ENCODE measurements at regions not wholly inside any gene's neighbourhood (a gene's known extent, or its start where the extent isn't known, plus 50 kb on each side); places are given as distances from the start of the nearest gene placed in this dataset.

GRCh38 chr10:132115732-132116131, 50.0 kb downstream of the JAKMIP3 start:
- WGBS (ENCODE audit: insufficient coverage, insufficient replicate concordance, low lambda C conversion rate, missing lambda C conversion rate): 63% methylated on average over 16 of the region's 16 CpGs
- Histone ChIP-seq H3K4me1 (ENCODE audit: control insufficient read depth, insufficient read depth, low read length) (no peaks in the 10 kb centered on the region), H3K9ac (ENCODE audit: control insufficient read depth, insufficient read depth, low read length) (no peak overlapping the region), H3K9me3 (replicated peaks; ENCODE audit: control insufficient read depth, insufficient read depth, low read length) (no peaks in the 10 kb centered on the region), H3K27ac (ENCODE audit: control insufficient read depth, insufficient read depth) (no peak overlapping the region), H3K36me3 (ENCODE audit: control insufficient read depth in 2 of 2, insufficient read depth in 2 of 2, low read length in 1 of 2) (no peaks in the 10 kb centered on the region), H3K79me2 (ENCODE audit: control insufficient read depth, insufficient read depth, low read length) (no peaks in the 10 kb centered on the region), H2AFZ (ENCODE audit: control insufficient read depth, low read depth, low read length) (no peak overlapping the region), H3K4me3 (no peak overlapping the region), H3K4me2 (ENCODE audit: control insufficient read depth, insufficient read depth) (no peak overlapping the region), H3K27me3 (replicated peaks in 1 of 2; ENCODE audit: control insufficient read depth in 2 of 2, insufficient read depth in 2 of 2, low read length in 1 of 2) (no peaks in the 10 kb centered on the region), H4K20me1 (ENCODE audit: control insufficient read depth, insufficient read depth) (no peaks in the 10 kb centered on the region)
- ChIA-PET RAD21 (ENCODE audit: unreplicated experiment) (no interaction called here), SMC1A (ENCODE audit: uncharacterized antibody, unreplicated experiment) (no interaction called here), POLR2A (no interaction called here), CTCF (no interaction called here)
- ATAC-seq: no peak
- BruUV-seq (replicated peaks): no TSS peak
- intact Hi-C loops (cut with micrococcal nuclease; ENCODE audit: unreplicated experiment): no loop called here
- in situ Hi-C loops (cut with MboI): no loop called here
- no peak for DNase-seq (ENCODE audit: low read depth, low spot score)
- no peak for FAIRE-seq
- TF ChIP-seq YBX1 (IDR thresholded peaks at IDR 0.05) (no peak), RELA (IDR thresholded peaks at IDR 0.05; ENCODE audit: borderline replicate concordance, partially characterized antibody) (no peak), PAX8 (IDR thresholded peaks at IDR 0.05) (no peak), CBFB (IDR thresholded peaks at IDR 0.05; ENCODE audit: low read depth) (no peak), CEBPB (IDR thresholded peaks at IDR 0.05; ENCODE audit: borderline replicate concordance in 1 of 2, low read depth in 2 of 2, low read length in 2 of 2) (no peak)

GRCh38 chr10:132117146-132117545, 51.4 kb downstream of the JAKMIP3 start:
- ChIA-PET SMC1A (ENCODE audit: uncharacterized antibody, unreplicated experiment) (no interaction called here), CTCF (no interaction called here), POLR2A (no interaction called here), RAD21 (ENCODE audit: unreplicated experiment) (no interaction called here)
- no peaks in the 10 kb centered on the region for H3K4me1 ChIP-seq (ENCODE audit: control insufficient read depth, insufficient read depth, low read length)
- no peak overlapping the region for H3K9ac ChIP-seq (ENCODE audit: control insufficient read depth, insufficient read depth, low read length)
- no peak overlapping the region for H3K4me3 ChIP-seq
- in situ Hi-C loops (cut with MboI): no loop called here
- intact Hi-C loops (cut with micrococcal nuclease; ENCODE audit: unreplicated experiment): no loop called here
- no peaks in the 10 kb centered on the region for H4K20me1 ChIP-seq (ENCODE audit: control insufficient read depth, insufficient read depth)
- no TSS peak for BruUV-seq (replicated peaks)
- H3K36me3 ChIP-seq (ENCODE audit: control insufficient read depth in 2 of 2, insufficient read depth in 2 of 2, low read length in 1 of 2): no peaks in the 10 kb centered on the region
- H3K9me3 ChIP-seq (replicated peaks; ENCODE audit: control insufficient read depth, insufficient read depth, low read length): no peaks in the 10 kb centered on the region
- DNase-seq (ENCODE audit: low read depth, low spot score) (no peak), ATAC-seq (no peak), FAIRE-seq (no peak)
- WGBS (ENCODE audit: insufficient coverage, insufficient replicate concordance, low lambda C conversion rate, missing lambda C conversion rate): 70% methylated on average over 23 of the region's 23 CpGs
- H3K79me2 ChIP-seq (ENCODE audit: control insufficient read depth, insufficient read depth, low read length): no peaks in the 10 kb centered on the region
- H3K4me2 ChIP-seq (ENCODE audit: control insufficient read depth, insufficient read depth): no peak overlapping the region
- H2AFZ ChIP-seq (ENCODE audit: control insufficient read depth, low read depth, low read length): no peak overlapping the region
- H3K27ac ChIP-seq (ENCODE audit: control insufficient read depth, insufficient read depth): no peak overlapping the region
- H3K27me3 ChIP-seq (replicated peaks in 1 of 2; ENCODE audit: control insufficient read depth in 2 of 2, insufficient read depth in 2 of 2, low read length in 1 of 2): no peaks in the 10 kb centered on the region; a peak in 1 of 4 replicates
- TF ChIP-seq ZNF217 (IDR thresholded peaks at IDR 0.05): no peak
- TF ChIP-seq MAX (IDR thresholded peaks at IDR 0.05; ENCODE audit: low read depth, low read length): no peak
- no peak for TF ChIP-seq FOXM1 (IDR thresholded peaks at IDR 0.05; ENCODE audit: low read depth, low read length)

All from GM12878 (cell line).